Stimulated activated effector memory CD8-positive, alpha-beta T cell treated with anti-CD3 and anti-CD28 coated beads, Interleukin-12 subunit alpha, Interleukin-12 subunit beta, amount 100 ng/mL, for 72 hours (primary cell): ENCODE measurements at regions not wholly inside any gene's neighbourhood (a gene's known extent, or its start where the extent isn't known, plus 50 kb on each side); places are given as distances from the start of the nearest gene placed in this dataset.

Experiments used
- ATAC-seq: fragments of 150-1000 bp; cut with Tn5 transposase; 2 replicates; pipeline ENCODE4 v1.10.0; 2021
- DNase-seq, 2 donors: peaks; one replicate each; pipeline ENCODE4 v3.0.0; 2021 to 2022; ENCODE audit warnings: low spot score in 2 of 2
- H3K27ac Mint-ChIP-seq: one replicate; pipeline ENCODE4 v1.8.0; 2022; ENCODE audit warnings: mild to moderate bottlenecking, mixed read lengths
- H3K36me3 Mint-ChIP-seq: one replicate; pipeline ENCODE4 v1.8.0; 2022; ENCODE audit warnings: mild to moderate bottlenecking, mixed read lengths
- H3K4me1 Mint-ChIP-seq: one replicate; pipeline ENCODE4 v1.8.0; 2022; ENCODE audit warnings: mixed read lengths
- H3K4me3 Mint-ChIP-seq: one replicate; pipeline ENCODE4 v1.8.0; 2022; ENCODE audit warnings: mild to moderate bottlenecking, mixed read lengths
- H3K9me3 Mint-ChIP-seq: one replicate; pipeline ENCODE4 v1.8.0; 2022; ENCODE audit warnings: mixed read lengths

GRCh38 chr6:90947184-90948064, 360.6 kb upstream of the MAP3K7 start:
- Mint-ChIP-seq H3K36me3 (no peaks in the 10 kb centered on the region), H3K27ac (no peak overlapping the region), H3K4me1 (no peaks in the 10 kb centered on the region), H3K9me3 (no peaks in the 10 kb centered on the region), H3K4me3 (no peak overlapping the region)
- no peak for DNase-seq
- ATAC-seq = peak; percentile 37

GRCh38 chr6:90941885-90942284, 355.0 kb upstream of the MAP3K7 start:
- no peak for ATAC-seq
- no peak overlapping the region for H3K27ac Mint-ChIP-seq
- no peaks in the 10 kb centered on the region for H3K4me1 Mint-ChIP-seq

DNA sequence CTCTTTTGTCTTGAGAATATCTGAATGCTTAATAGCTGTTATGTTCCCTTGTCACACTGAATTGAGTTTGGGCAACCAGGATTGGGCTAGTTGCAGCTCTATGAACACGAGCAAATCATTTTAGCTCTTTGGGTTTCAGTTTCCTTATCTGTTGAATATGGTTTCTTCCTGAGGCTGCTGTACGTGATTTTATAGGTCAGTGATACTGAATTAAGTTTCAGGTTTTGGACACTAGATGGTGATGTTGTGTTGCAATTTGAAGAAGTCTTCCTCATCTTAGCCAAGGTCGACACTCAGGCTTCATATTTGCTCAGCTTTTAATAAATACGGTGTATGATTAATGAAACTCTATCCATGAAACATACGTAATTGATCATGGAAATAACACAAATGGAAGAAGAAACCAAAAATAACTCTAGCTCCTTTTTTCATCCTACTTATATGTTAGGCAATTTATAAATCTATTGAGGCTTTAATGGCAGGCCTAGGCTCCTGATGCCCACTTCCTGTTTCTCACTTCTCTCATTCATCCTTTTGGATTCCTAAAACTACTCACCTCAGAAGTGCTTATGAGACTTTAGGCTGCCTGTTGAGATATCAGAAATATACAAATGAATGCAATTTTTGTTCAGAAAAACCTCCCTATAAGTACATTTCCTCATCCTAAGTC, 354.1 kb upstream of the MAP3K7 start:
- Mint-ChIP-seq H3K4me1 (no peaks in the 10 kb centered on the region), H3K9me3 (no peaks in the 10 kb centered on the region), H3K36me3 (no peaks in the 10 kb centered on the region), H3K4me3 (peak overlapping the region; percentile 4), H3K27ac (peak overlapping the region; percentile 21)
- DNase-seq (no peak), ATAC-seq (peak; percentile 87)

More at GRCh38 chr6:90941885-90942284, 355.0 kb upstream of the MAP3K7 start:
- Mint-ChIP-seq H3K4me3 (no peak overlapping the region), H3K36me3 (no peaks in the 10 kb centered on the region), H3K9me3 (no peaks in the 10 kb centered on the region)
- DNase-seq = no peak

DNA sequence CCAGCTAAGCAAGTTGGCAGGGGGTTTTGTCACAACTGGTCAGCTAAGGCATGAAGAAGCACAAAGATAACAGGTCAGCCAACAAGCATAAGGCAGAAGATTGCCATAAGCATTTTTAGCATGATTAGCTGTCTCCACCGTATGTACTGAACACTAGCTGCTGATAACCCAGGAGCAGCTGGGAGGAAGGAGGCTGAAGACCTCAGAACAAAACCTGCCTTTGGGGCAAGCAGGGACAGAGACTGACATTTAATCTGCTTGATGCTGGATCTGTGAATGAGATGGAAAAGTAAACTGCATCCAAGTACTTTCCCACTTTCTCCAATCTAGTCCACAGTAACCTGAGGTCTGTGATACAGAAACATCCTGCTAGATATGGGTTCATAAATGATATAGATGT, 353.0 kb upstream of the MAP3K7 start:
- H3K9me3 Mint-ChIP-seq = no peaks in the 10 kb centered on the region
- no peak for ATAC-seq
- H3K4me3 Mint-ChIP-seq = no peak overlapping the region
- no peak for DNase-seq
- H3K36me3 Mint-ChIP-seq = no peaks in the 10 kb centered on the region
- H3K27ac Mint-ChIP-seq = no peak overlapping the region
- H3K4me1 Mint-ChIP-seq = no peaks in the 10 kb centered on the region

DNA sequence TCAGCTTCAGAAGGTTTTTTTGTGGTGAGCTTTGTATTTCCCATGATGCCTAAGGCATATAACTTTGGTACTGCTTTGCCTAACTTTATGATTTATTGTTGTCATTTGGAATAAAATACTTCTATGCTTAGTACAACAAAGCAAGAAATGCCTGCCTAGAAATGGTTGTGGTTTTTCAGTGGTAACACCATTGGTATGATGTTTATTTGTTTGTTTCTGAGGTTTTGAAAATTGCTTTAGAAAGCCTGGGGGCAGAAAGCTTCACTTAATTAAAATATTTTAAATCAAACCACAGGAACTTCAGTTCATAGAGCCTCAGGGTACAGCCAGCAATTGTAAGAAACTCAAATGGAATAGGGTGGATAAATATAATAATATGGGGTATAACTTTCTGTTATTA, 351.2 kb upstream of the MAP3K7 start:
- Mint-ChIP-seq H3K4me1 (no peaks in the 10 kb centered on the region), H3K9me3 (no peaks in the 10 kb centered on the region), H3K4me3 (no peak overlapping the region), H3K27ac (no peak overlapping the region), H3K36me3 (no peaks in the 10 kb centered on the region)
- no peak for ATAC-seq
- DNase-seq = no peak

DNA sequence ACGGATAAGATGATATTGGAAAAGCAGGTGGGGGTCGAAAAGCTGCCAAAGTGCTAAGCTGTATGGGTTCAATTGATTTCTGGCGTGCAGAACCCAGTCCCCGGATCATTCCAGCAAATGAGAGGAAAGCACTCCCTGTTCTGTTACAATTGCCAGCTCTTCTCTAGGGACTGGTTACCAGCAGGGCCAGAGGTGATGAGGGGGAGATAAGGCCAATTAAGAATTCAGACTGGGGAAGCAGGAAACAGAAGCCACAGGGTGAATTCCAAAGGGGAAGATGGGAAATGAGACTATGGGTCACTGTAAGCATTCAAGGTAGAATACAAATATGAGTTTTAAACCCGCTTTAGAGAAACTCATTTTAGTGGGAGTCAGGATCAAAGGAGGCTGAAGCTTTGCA, 349.4 kb upstream of the MAP3K7 start:
- DNase-seq = no peak
- Mint-ChIP-seq H3K27ac (no peak overlapping the region), H3K4me1 (no peaks in the 10 kb centered on the region), H3K9me3 (no peaks in the 10 kb centered on the region), H3K4me3 (no peak overlapping the region), H3K36me3 (no peaks in the 10 kb centered on the region)
- ATAC-seq = no peak

DNA sequence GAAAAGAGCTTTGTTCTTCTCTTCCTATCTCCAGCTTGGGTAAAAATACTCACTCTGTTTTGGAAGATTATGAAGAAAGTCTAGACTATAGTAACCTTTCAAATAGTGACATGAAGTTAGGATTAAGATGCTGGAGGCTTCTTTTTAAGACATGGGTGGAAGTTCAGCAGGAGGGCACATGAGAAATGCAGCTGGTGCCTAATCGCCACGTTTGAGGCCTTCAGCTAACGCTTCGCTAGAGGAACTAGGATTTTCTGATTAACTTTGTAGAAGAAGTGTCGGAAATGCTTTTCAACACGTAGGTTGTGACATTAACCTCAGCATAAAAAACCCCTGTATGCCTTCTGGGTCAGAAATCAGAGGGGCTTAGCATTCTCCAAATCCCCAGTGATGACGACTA, 348.1 kb upstream of the MAP3K7 start:
- ATAC-seq = no peak
- Mint-ChIP-seq H3K9me3 (no peaks in the 10 kb centered on the region), H3K36me3 (no peaks in the 10 kb centered on the region), H3K27ac (no peak overlapping the region), H3K4me3 (no peak overlapping the region), H3K4me1 (no peaks in the 10 kb centered on the region)
- DNase-seq = no peak

DNA sequence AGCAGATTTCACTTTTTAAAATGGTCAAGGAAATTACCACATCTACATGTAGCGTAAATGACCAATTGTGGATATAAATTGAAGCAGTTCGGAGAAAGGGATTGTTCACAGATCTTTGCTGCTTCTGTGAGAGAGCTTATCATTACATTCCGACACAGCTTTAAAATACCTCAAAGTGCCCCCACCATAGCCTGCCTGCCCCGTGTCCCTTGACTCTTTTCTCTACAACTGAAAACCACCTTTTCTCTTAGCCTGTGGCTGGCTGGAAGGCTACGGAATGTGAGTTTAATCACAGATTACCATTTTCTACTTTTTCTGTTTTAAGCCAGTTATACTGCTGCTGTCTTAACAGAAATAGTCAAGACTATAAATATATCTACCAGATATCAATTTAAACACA, 347.2 kb upstream of the MAP3K7 start:
- no peak overlapping the region for H3K4me3 Mint-ChIP-seq
- no peak overlapping the region for H3K27ac Mint-ChIP-seq
- no peaks in the 10 kb centered on the region for H3K4me1 Mint-ChIP-seq
- no peaks in the 10 kb centered on the region for H3K36me3 Mint-ChIP-seq
- ATAC-seq (no peak), DNase-seq (no peak)
- H3K9me3 Mint-ChIP-seq = no peaks in the 10 kb centered on the region

GRCh38 chr6:90932351-90932750, 345.5 kb upstream of the MAP3K7 start:
- H3K4me1 Mint-ChIP-seq = no peaks in the 10 kb centered on the region
- DNase-seq = no peak
- ATAC-seq = peak; percentile 37
- no peak overlapping the region for H3K27ac Mint-ChIP-seq
- no peaks in the 10 kb centered on the region for H3K9me3 Mint-ChIP-seq
- H3K36me3 Mint-ChIP-seq = no peaks in the 10 kb centered on the region
- no peak overlapping the region for H3K4me3 Mint-ChIP-seq

DNA sequence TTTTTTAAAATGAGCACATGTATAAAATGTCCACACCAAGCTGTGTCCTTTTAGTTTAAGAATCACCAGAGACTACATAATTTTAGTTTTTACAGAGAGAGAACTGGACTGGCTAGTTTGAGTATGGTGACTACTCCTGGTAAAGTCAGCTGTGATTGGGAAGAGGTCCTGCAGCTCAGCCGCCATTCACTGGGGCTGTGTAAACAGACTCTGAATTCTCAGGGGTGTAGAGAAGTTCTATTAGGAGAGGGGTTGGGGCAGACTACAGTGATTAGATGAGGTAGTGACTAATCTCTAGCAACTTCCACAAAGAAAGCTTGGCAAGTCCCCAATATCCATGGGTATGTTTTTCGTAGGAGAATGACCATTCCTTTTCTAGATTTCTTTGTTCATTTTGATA, 341.2 kb upstream of the MAP3K7 start:
- no peak for ATAC-seq

GRCh38 chr6:90925726-90926125, 338.9 kb upstream of the MAP3K7 start:
- Mint-ChIP-seq H3K36me3 (no peaks in the 10 kb centered on the region), H3K4me3 (no peak overlapping the region), H3K9me3 (no peaks in the 10 kb centered on the region), H3K27ac (no peak overlapping the region), H3K4me1 (no peaks in the 10 kb centered on the region)
- no peak for ATAC-seq
- no peak for DNase-seq

More for the DNA sequence above, 341.2 kb upstream of the MAP3K7 start:
- Mint-ChIP-seq H3K9me3 (no peaks in the 10 kb centered on the region), H3K4me1 (no peaks in the 10 kb centered on the region), H3K36me3 (no peaks in the 10 kb centered on the region), H3K4me3 (no peak overlapping the region), H3K27ac (no peak overlapping the region)
- DNase-seq = no peak

- ATAC-seq (no peak), DNase-seq (no peak)
- Mint-ChIP-seq H3K4me1 (no peaks in the 10 kb centered on the region), H3K9me3 (no peaks in the 10 kb centered on the region), H3K27ac (no peak overlapping the region), H3K4me3 (no peak overlapping the region), H3K36me3 (no peaks in the 10 kb centered on the region)
Observed at GRCh38 chr6:90922325-90922724, 335.5 kb upstream of the MAP3K7 start.

- Mint-ChIP-seq H3K36me3 (no peaks in the 10 kb centered on the region), H3K4me1 (no peaks in the 10 kb centered on the region), H3K27ac (no peak overlapping the region), H3K4me3 (no peak overlapping the region), H3K9me3 (no peaks in the 10 kb centered on the region)
- no peak for DNase-seq
- no peak for ATAC-seq
Observed at GRCh38 chr6:90918361-90918760, 331.5 kb upstream of the MAP3K7 start.

GRCh38 chr6:90917376-90917775, 330.5 kb upstream of the MAP3K7 start:
- Mint-ChIP-seq H3K36me3 (no peaks in the 10 kb centered on the region), H3K27ac (no peak overlapping the region), H3K9me3 (no peaks in the 10 kb centered on the region), H3K4me1 (no peaks in the 10 kb centered on the region), H3K4me3 (no peak overlapping the region)
- DNase-seq = no peak
- no peak for ATAC-seq

DNA sequence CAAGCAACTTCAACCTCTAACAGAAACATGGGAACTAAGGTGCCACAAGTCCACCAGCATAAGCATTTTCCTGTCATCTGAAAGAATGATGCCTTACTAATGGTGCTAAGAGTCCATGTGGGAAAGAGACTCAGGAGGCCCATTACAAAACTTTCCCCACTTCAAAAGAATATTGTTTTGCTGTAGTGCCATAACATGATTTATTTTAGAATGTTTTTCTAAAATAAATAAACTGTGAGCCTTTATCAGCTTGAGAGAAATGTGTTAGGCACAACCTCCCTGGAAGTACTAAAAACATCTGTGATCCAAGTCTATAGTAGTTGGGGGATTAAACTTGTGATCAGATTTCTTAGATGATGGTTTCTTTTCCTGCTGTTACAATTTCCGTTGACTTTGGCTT, 330.1 kb upstream of the MAP3K7 start:
- Mint-ChIP-seq H3K36me3 (no peaks in the 10 kb centered on the region), H3K4me3 (no peak overlapping the region), H3K9me3 (no peaks in the 10 kb centered on the region), H3K27ac (no peak overlapping the region), H3K4me1 (no peaks in the 10 kb centered on the region)
- ATAC-seq (no peak), DNase-seq (no peak)

- Mint-ChIP-seq H3K9me3 (no peaks in the 10 kb centered on the region), H3K36me3 (no peaks in the 10 kb centered on the region), H3K4me1 (no peaks in the 10 kb centered on the region), H3K4me3 (no peak overlapping the region), H3K27ac (no peak overlapping the region)
- DNase-seq (no peak), ATAC-seq (no peak)
Observed at GRCh38 chr6:90915224-90915915, 328.5 kb upstream of the MAP3K7 start.
